HG02885 (cell line): ENCODE measurements at regions not wholly inside any gene's neighbourhood (a gene's known extent, or its start where the extent isn't known, plus 50 kb on each side); places are given as distances from the start of the nearest gene placed in this dataset.
A peak's percentile ranks its signal among the peaks of the same experiment; 100 is the strongest.
"Not testable (repeated sequence)": the region's sequence is repeated elsewhere in the genome, so short reads cannot be mapped to it uniquely, and the experiment has no call there.

Source experiments
- ATAC-seq: cut with Tn5 transposase; IDR thresholded peaks from one replicate; pipeline ENCODE4 v1.9.1; 2021; ENCODE audit warnings: mild to moderate bottlenecking; ENCODE audit not compliant: unreplicated experiment, poor library complexity

- ATAC-seq = no peak
Measured at GRCh38 chr4:123125477-123125876, 203.1 kb upstream of the NUDT6 start.

- no peak for ATAC-seq
Measured at GRCh38 chr4:123127218-123127617, 204.8 kb upstream of the NUDT6 start.

GRCh38 chr4:123127875-123128274 is 205.5 kb upstream of the NUDT6 start:
- no peak for ATAC-seq

GRCh38 chr4:123133397-123134050 is 211.1 kb upstream of the NUDT6 start:
- peak; percentile 86 for ATAC-seq

- no peak for ATAC-seq
Measured at GRCh38 chr4:123144616-123145015, 222.2 kb upstream of the NUDT6 start.

GRCh38 chr4:123158576-123158975 is 236.2 kb upstream of the NUDT6 start:
- no peak for ATAC-seq

GRCh38 chr4:123159479-123159878 is 237.1 kb upstream of the NUDT6 start:
- no peak for ATAC-seq

GRCh38 chr4:123162859-123163258 is 233.7 kb upstream of the SPRY1 start:
- ATAC-seq = no peak

- no peak for ATAC-seq
Measured at GRCh38 chr4:123163501-123163900, 233.1 kb upstream of the SPRY1 start.

- ATAC-seq = no peak
Measured at GRCh38 chr4:123166023-123166422, 230.6 kb upstream of the SPRY1 start.

- ATAC-seq = no peak
Measured at GRCh38 chr4:123167931-123168330, 228.7 kb upstream of the SPRY1 start.

GRCh38 chr4:123168812-123169211 is 227.8 kb upstream of the SPRY1 start:
- ATAC-seq = no peak

- no peak for ATAC-seq
Measured at GRCh38 chr4:123170843-123171242, 225.8 kb upstream of the SPRY1 start.

- ATAC-seq = no peak
Measured at GRCh38 chr4:123176605-123177004, 220.0 kb upstream of the SPRY1 start.

- no peak for ATAC-seq
Measured at GRCh38 chr4:123182289-123182688, 214.3 kb upstream of the SPRY1 start.

- no peak for ATAC-seq
Measured at GRCh38 chr4:123183308-123183707, 213.3 kb upstream of the SPRY1 start.

GRCh38 chr4:123183754-123184153 is 212.8 kb upstream of the SPRY1 start:
- ATAC-seq = not testable (repeated sequence)

- ATAC-seq = no peak
Measured at GRCh38 chr4:123186731-123187130, 209.9 kb upstream of the SPRY1 start.

- ATAC-seq = no peak
Measured at GRCh38 chr4:123190176-123190575, 206.4 kb upstream of the SPRY1 start.

- ATAC-seq = no peak
Measured at GRCh38 chr4:123191728-123192127, 204.9 kb upstream of the SPRY1 start.

GRCh38 chr4:123193802-123194367 is 202.7 kb upstream of the SPRY1 start:
- no peak for ATAC-seq

GRCh38 chr4:123198706-123199105 is 197.9 kb upstream of the SPRY1 start:
- ATAC-seq = no peak
